GM13977 (cell line): ENCODE measurements at regions not wholly inside any gene's neighbourhood (a gene's known extent, or its start where the extent isn't known, plus 50 kb on each side); places are given as distances from the start of the nearest gene placed in this dataset.

ENCODE experiments used
- DNase-seq: peaks from one replicate; pipeline ENCODE4 v3.0.0; 2012; ENCODE audit warnings: low spot score
- CTCF ChIP-seq: IDR thresholded peaks from 2 replicates; pipeline ENCODE4 v1.5.1; 2012; ENCODE audit warnings: mild to moderate bottlenecking, control low read depth; ENCODE audit not compliant: insufficient read depth; ENCODE audit errors: extremely low read depth, missing control alignments
- in situ Hi-C: fragments of 300-500 bp; cut with MboI; formaldehyde crosslinking; loops from one replicate; pipeline ENCODE4 v1.12.0; 2022; ENCODE audit warnings: low sequenced_read_pairs, low pct_unique_long_range_greater_than_20kb, mixed read lengths, inconsistent platforms; ENCODE audit not compliant: unreplicated experiment

- DNase-seq = no peak
- in situ Hi-C loops = no loop called here
- no peak for TF ChIP-seq CTCF
Measured at GRCh38 chr3:55170444-55170843, 242.6 kb upstream of the LRTM1 start.

DNA sequence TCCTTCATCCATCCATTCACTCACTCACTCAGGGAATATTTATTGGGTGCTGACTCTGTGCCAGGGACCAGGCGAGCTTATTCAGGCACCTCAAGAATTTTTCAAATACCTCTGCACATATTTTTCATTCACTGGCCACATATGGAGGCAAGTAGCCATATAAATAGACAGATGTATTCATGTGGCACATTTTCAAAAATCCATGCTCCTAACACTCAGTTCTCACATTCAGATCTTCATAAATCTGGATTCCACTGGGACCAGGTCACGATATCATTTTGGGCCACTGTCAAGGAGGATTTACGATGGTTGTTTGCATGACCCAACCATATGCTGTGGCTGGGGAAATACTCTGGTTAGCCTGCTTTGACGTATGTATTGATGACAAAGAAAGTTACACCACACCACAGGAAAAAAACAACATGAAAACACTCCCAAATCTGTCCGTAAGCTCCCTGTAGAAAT, 241.8 kb upstream of the LRTM1 start:
- no peak for DNase-seq
- TF ChIP-seq CTCF = no peak
- in situ Hi-C loops = no loop called here

DNA sequence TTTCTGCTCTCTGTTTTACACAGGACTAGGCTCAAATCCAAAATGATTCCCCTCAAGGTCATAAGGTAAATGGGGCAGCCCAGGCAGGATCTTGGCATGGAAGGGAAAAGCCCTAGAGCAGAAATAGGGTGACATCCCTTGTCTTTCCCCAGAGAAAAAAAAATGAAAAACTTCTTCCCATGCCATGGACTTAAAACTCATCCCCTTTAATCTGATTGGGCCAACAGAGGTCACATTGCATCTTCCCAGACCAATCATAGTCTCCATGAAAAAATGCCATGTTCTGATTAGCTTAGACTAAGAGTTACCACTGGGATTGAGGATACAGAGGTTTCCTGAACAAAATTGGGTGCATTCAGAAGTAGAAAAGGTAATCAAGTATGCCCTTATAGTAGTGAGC, 241.3 kb upstream of the LRTM1 start:
- no peak for DNase-seq
- in situ Hi-C loops = no loop called here

GRCh38 chr3:55167586-55168317, 239.9 kb upstream of the LRTM1 start:
- no peak for DNase-seq
- in situ Hi-C loops = no loop called here
- TF ChIP-seq CTCF = no peak

More for the DNA sequence above, 241.3 kb upstream of the LRTM1 start:
- no peak for TF ChIP-seq CTCF

DNA sequence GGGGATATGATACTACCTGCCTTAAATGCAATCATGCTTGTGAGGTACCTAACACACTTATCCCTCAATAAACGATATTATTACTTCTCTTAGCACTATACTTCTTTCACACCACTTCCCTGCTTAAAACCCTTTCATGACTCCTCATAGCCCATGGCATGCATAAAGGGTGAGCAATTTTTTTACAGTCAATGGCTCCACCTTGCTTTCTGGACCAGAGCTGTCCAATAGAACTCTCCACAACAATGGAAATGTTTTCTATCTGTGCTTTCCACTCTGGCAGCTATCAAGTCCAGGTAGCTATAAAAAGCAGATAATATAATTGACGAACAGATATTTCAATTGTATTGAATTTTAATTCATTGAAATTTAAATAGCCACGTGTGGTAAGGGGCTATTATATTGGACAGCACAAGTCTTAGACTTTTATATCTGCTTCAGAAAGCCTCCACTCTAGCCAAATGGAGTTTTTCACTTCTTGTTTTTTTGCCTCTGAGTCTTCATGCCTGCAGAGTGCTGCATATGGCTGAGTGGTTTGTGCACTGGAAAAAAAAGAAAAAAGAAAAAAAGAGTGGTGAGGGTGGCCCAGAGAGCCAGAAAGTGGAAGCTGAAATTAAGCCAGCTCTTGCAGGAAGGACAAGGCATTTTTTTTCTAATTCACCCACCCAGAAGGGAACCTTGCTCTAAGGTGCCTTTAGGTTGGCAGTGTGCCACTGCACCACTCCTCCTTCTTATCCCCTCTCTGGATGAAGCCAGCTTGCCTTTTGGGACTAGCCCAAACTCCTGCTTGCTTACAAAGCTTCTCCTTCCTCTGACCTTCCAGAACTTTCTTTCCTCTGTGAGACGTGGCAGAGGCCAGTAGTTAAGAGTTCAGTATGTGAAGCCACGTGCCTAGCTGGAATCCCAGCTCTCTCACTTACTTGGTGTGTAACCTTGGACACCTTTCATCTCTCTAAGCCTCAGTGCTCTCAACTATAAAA, 239.0 kb upstream of the LRTM1 start:
- in situ Hi-C loops = no loop called here
- DNase-seq = no peak
- no peak for TF ChIP-seq CTCF

DNA sequence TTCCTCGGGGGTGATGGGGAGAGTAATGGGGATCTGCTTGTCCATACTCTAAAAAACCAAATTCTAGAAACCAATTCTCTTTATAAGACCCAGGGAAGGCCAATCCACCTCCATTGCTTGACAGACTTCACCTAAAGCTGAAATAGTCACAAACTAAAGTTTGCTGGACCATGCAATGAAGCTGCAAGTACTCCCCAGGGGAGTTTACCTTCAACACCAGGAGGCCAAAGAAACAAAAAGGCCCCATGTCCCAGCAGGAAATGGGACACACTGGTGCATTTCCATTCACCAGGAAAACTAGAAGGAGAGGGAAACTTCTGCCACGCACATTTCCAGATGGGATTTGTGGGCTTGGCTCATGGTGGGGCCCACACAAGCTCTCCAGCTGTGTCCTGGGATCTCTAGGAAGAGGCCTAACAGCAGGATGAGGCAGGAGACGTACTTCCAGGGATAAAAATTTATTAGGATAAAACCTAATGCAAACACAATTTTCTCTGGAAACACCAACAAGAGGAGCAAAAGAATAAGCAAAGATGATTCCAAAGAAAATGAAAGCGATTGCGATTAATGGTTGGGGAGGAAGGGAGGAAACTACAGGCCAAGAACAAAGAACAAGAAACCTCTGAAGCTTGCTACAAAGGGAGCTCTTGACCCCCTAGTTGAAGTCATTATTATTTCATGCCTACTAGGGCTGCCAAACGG, 238.0 kb upstream of the LRTM1 start:
- in situ Hi-C loops = no loop called here
- TF ChIP-seq CTCF = no peak
- DNase-seq = no peak
